IMR-90 (cell line): ENCODE measurements at regions not wholly inside any gene's neighbourhood (a gene's known extent, or its start where the extent isn't known, plus 50 kb on each side); places are given as distances from the start of the nearest gene placed in this dataset.

Experiments used
- CEBPB ChIP-seq: IDR thresholded peaks from 2 replicates; pipeline ENCODE4 v1.6.1; 2012; ENCODE audit warnings: low read depth, low read length, improper control_type of control experiment
- CTCF ChIP-seq: conservative IDR thresholded peaks from 2 replicates; pipeline ENCODE4 v1.5.1; 2012; ENCODE audit warnings: mild to moderate bottlenecking, low read depth, low read length, improper control_type of control experiment
- MAFK ChIP-seq: IDR thresholded peaks from 2 replicates; pipeline ENCODE4 v1.6.1; 2012; ENCODE audit warnings: low read depth, low read length, improper control_type of control experiment
- MAZ ChIP-seq: IDR thresholded peaks from 2 replicates; pipeline ENCODE4 v1.6.1; 2012; ENCODE audit warnings: low read depth, mild to moderate bottlenecking, low read length, improper control_type of control experiment, moderate library complexity, borderline replicate concordance
- POLR2A ChIP-seq: IDR thresholded peaks from 2 replicates; pipeline ENCODE4 v1.6.1; 2012; ENCODE audit warnings: mild to moderate bottlenecking, low read depth, low read length
- RFX5 ChIP-seq: IDR thresholded peaks from 2 replicates; pipeline ENCODE4 v1.8.0; 2012; ENCODE audit warnings: low read depth, mild to moderate bottlenecking, low read length, moderate library complexity
- SMC3 ChIP-seq: fragments of 150-350 bp; IDR thresholded peaks from 2 replicates; pipeline ENCODE4 v1.6.1; 2016; ENCODE audit warnings: low read depth, mild to moderate bottlenecking, antibody characterized with exemption, low read length, moderate library complexity

GRCh38 chr6:101001607-101002006 lies 120.5 kb upstream of the ASCC3 start:
- TF ChIP-seq CTCF (no peak), MAFK (0 out of 2 replicates have a peak, but pooled peaks have one; percentile 6), POLR2A (no peak), CEBPB (no peak), MAZ (no peak), RFX5 (no peak), SMC3 (no peak)
